B cell (primary cell): ENCODE measurements at regions not wholly inside any gene's neighbourhood (a gene's known extent, or its start where the extent isn't known, plus 50 kb on each side); places are given as distances from the start of the nearest gene placed in this dataset.

ENCODE experiments used
- ATAC-seq: fragments of 200-7000 bp; cut with Tn5 transposase; one replicate; pipeline ENCODE4 v1.10.0; 2021; ENCODE audit warnings: low read depth, mild to moderate bottlenecking, moderate number of reproducible peaks, moderate library complexity
- CTCF ChIA-PET: fragments of 350-600 bp; sonication (Branson Sonifier 250); formaldehyde crosslinking; loops from one replicate; lab custom pipeline; 2021; ENCODE audit warnings: antibody characterized with exemption, inconsistent platforms; lab: Charles Lee
- POLR2A ChIA-PET: fragments of 350-600 bp; sonication (Branson Sonifier 250); formaldehyde crosslinking; loops from one replicate; lab custom pipeline; 2021; ENCODE audit warnings: antibody characterized with exemption; lab: Charles Lee
- DNase-seq: peaks from one replicate; pipeline ENCODE4 v3.0.0; 2013
- H2AFZ ChIP-seq: 2 replicates; pipeline ENCODE4 v1.6.1; 2012; ENCODE audit warnings: mild to moderate bottlenecking, low read depth, low read length; ENCODE audit not compliant: insufficient read depth, poor library complexity, severe bottlenecking
- H3K27ac ChIP-seq, 2 donors: 1 replicate in 1 of 2; 2 replicates in 1 of 2; pipeline ENCODE4 v1.5.1; 2012 to 2013; ENCODE audit warnings: low read length in 2 of 2, mild to moderate bottlenecking in 2 of 2, moderate library complexity in 1 of 2
- H3K27me3 ChIP-seq, 4 experiments: fragments of 200-600 bp in 1 of 4; sonication (generic) in 1 of 4; replicated peaks in 1 of 4; 1 replicate in 2 of 4; 2 replicates in 2 of 4; pipeline versions ENCODE4 v1.6.1 to v1.7.0; 2013 to 2016; ENCODE audit warnings: low read length in 3 of 4, mild to moderate bottlenecking in 2 of 4, mixed read lengths in 1 of 4, moderate library complexity in 1 of 4; ENCODE audit not compliant: insufficient read depth in 4 of 4, control insufficient read depth in 3 of 4; ENCODE audit errors: control extremely low read depth in 1 of 4
- H3K36me3 ChIP-seq, 2 experiments: replicated peaks in 1 of 2; 1 replicate in 1 of 2; 2 replicates in 1 of 2; pipeline versions ENCODE4 v1.6.1 to v1.7.1; 2013; ENCODE audit warnings: low read length in 1 of 2; ENCODE audit not compliant: insufficient read depth in 2 of 2, control insufficient read depth in 1 of 2; ENCODE audit errors: control extremely low read depth in 1 of 2, extremely low read depth in 1 of 2
- H3K4me1 ChIP-seq, 2 donors: fragments of 200-600 bp in 1 of 2; sonication (generic) in 1 of 2; 1 replicate in 1 of 2; 2 replicates in 1 of 2; pipeline versions ENCODE4 v1.5.1 to v1.6.1; 2013 to 2017; ENCODE audit warnings: low read length in 2 of 2; ENCODE audit not compliant: control insufficient read depth in 2 of 2, insufficient read depth in 2 of 2
- H3K4me2 ChIP-seq: replicated peaks from 2 replicates; pipeline ENCODE3; 2012; ENCODE audit warnings: mild to moderate bottlenecking, low read depth, low read length; ENCODE audit not compliant: poor library complexity, severe bottlenecking
- H3K4me3 ChIP-seq, 5 experiments: fragments of 200-600 bp in 1 of 5; sonication (generic) in 1 of 5; 1 replicate in 3 of 5; 2 replicates in 2 of 5; pipeline versions ENCODE4 v1.5.1 to v1.7.0; 2011 to 2016; ENCODE audit warnings: low read length in 4 of 5, mild to moderate bottlenecking in 4 of 5, low read depth in 2 of 5, control low read depth in 1 of 5, moderate library complexity in 1 of 5; ENCODE audit not compliant: insufficient read depth in 1 of 5; ENCODE audit errors: control extremely low read depth in 1 of 5, extremely low read depth in 1 of 5
- H3K79me2 ChIP-seq: fragments of 200-600 bp; sonication (generic); one replicate; pipeline ENCODE4 v1.6.0; 2016; ENCODE audit warnings: low read length; ENCODE audit not compliant: control insufficient read depth, insufficient read depth
- H3K9ac ChIP-seq: fragments of 200-600 bp; sonication (generic); 2 replicates; pipeline ENCODE4 v1.6.1; 2017; ENCODE audit warnings: mild to moderate bottlenecking, low read length, moderate library complexity
- H3K9me3 ChIP-seq, 3 donors: one replicate each; pipeline versions ENCODE4 v1.6.1 to v1.7.1; 2013; ENCODE audit warnings: low read length in 2 of 3; ENCODE audit not compliant: control insufficient read depth in 2 of 3, insufficient read depth in 1 of 3; ENCODE audit errors: control extremely low read depth in 1 of 3
- H4K20me1 ChIP-seq: 2 replicates; pipeline ENCODE4 v1.6.0; 2012; ENCODE audit warnings: mild to moderate bottlenecking, low read length; ENCODE audit not compliant: insufficient read depth, control insufficient read depth, poor library complexity, severe bottlenecking
- H3K27ac Mint-ChIP-seq: one replicate; pipeline ENCODE4 v1.8.0; 2021; ENCODE audit warnings: mixed read lengths
- H3K27me3 Mint-ChIP-seq: one replicate; pipeline ENCODE4 v1.8.0; 2021; ENCODE audit warnings: mixed read lengths
- H3K4me1 Mint-ChIP-seq: one replicate; pipeline ENCODE4 v1.8.0; 2021; ENCODE audit warnings: mixed read lengths
- H3K4me3 Mint-ChIP-seq: one replicate; pipeline ENCODE4 v1.8.0; 2021; ENCODE audit warnings: mixed read lengths
- H3K9me3 Mint-ChIP-seq: one replicate; pipeline ENCODE4 v1.8.0; 2022; ENCODE audit warnings: mixed read lengths; ENCODE audit not compliant: insufficient read depth
- CTCF ChIP-seq: fragments of 200-600 bp; IDR thresholded peaks from one replicate; pipeline ENCODE4 v1.8.0; 2022; ENCODE audit warnings: antibody characterized with exemption, mild to moderate bottlenecking
- EZH2 ChIP-seq: IDR thresholded peaks from 2 replicates; pipeline ENCODE4 v1.6.1; 2012; ENCODE audit warnings: borderline replicate concordance, low read depth, mild to moderate bottlenecking, moderate library complexity, low read length; ENCODE audit not compliant: insufficient read depth, poor library complexity, severe bottlenecking
- WGBS: methylation state at CpG from one replicate; pipeline ENCODE4 v1.1.5; 2013; ENCODE audit warnings: missing lambda C conversion rate; ENCODE audit not compliant: insufficient coverage; 5-methylcytosine and 5-hydroxymethylcytosine counted together
- intact Hi-C: fragments of 100-400 bp; cut with micrococcal nuclease; formaldehyde crosslinking; loops from one replicate; pipeline ENCODE4 v1.10.0; 2022

- Mint-ChIP-seq H3K9me3 (no peaks in the 10 kb centered on the region), H3K4me3 (no peak overlapping the region), H3K4me1 (no peaks in the 10 kb centered on the region), H3K27ac (no peak overlapping the region), H3K27me3 (peaks cover 6% of the 10 kb centered on the region)
- TF ChIP-seq EZH2 (no peak), CTCF (no peak)
- Histone ChIP-seq H3K4me3 (no peak overlapping the region), H3K4me2 (no peak overlapping the region), H4K20me1 (no peaks in the 10 kb centered on the region), H3K27me3 (no peaks in the 10 kb centered on the region), H3K79me2 (no peaks in the 10 kb centered on the region), H3K9ac (no peak overlapping the region), H3K36me3 (no peaks in the 10 kb centered on the region), H2AFZ (no peak overlapping the region), H3K9me3 (no peaks in the 10 kb centered on the region), H3K27ac (no peak overlapping the region), H3K4me1 (no peaks in the 10 kb centered on the region)
- intact Hi-C loops = no loop called here
- WGBS = 66% methylated on average over 2 of the region's 2 CpGs
- no peak for ATAC-seq
- no peak for DNase-seq
- CTCF ChIA-PET = no interaction called here
- POLR2A ChIA-PET = no interaction called here
Measured at GRCh38 chr16:9500872-9501271, 409.4 kb downstream of the HAPSTR1 start.

GRCh38 chr16:9503251-9503984 lies 412.0 kb downstream of the HAPSTR1 start:
- intact Hi-C loops = no loop called here
- Histone ChIP-seq H3K4me2 (no peak overlapping the region), H3K79me2 (no peaks in the 10 kb centered on the region), H3K9ac (no peak overlapping the region), H3K27ac (no peak overlapping the region), H2AFZ (no peak overlapping the region), H3K4me3 (no peak overlapping the region), H3K4me1 (no peaks in the 10 kb centered on the region), H4K20me1 (no peaks in the 10 kb centered on the region), H3K9me3 (no peaks in the 10 kb centered on the region), H3K36me3 (no peaks in the 10 kb centered on the region), H3K27me3 (no peaks in the 10 kb centered on the region)
- H3K9me3 Mint-ChIP-seq = no peaks in the 10 kb centered on the region
- no peak for TF ChIP-seq EZH2
- no peak for TF ChIP-seq CTCF
- no peaks in the 10 kb centered on the region for H3K27me3 Mint-ChIP-seq
- WGBS = 83% methylated on average over 1 of the region's 3 CpGs
- H3K4me1 Mint-ChIP-seq = no peaks in the 10 kb centered on the region
- CTCF ChIA-PET = no interaction called here
- H3K4me3 Mint-ChIP-seq = no peak overlapping the region
- POLR2A ChIA-PET = no interaction called here
- DNase-seq = no peak
- ATAC-seq = no peak
- no peak overlapping the region for H3K27ac Mint-ChIP-seq
